ENCODE measurements at regions not wholly inside any gene's neighbourhood (a gene's known extent, or its start where the extent isn't known, plus 50 kb on each side); places are given as distances from the start of the nearest gene placed in this dataset.

DNA sequence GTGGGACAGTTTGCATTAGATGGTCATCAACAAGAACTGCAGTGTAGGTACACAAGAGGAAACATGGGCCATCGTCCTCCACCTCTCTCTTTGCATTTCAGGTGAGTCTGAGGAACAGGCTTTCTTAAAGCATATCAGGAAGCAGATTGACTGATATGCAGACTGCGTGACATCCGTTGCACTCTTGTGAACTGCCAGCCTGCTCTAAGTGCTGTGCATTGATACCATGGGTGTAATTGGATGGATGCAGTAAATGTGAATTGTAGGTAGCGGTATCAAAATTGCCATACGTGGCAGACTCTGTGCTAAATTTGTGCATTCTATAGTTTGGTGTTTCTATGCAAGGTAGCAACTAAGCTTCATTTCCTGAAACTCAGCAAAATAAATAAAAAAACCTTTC lies 1008.3 kb downstream of the EFNB2 start:
- TF ChIP-seq POLR2AphosphoS5 (IDR thresholded peaks at IDR 0.05; ENCODE audit: low read depth) (no peak), CTCF (conservative IDR thresholded peaks at IDR 0.05; ENCODE audit: low read depth in 2 of 2) (no peak), EZH2 (IDR thresholded peaks at IDR 0.05; ENCODE audit: low read depth, unreplicated experiment) (no peak), EZH2phosphoT487 (IDR thresholded peaks at IDR 0.05; ENCODE audit: unreplicated experiment) (no peak), JUNB (IDR thresholded peaks at IDR 0.05; ENCODE audit: unreplicated experiment) (no peak), CREB1 (CRISPR knock-in tag; IDR thresholded peaks at IDR 0.05; ENCODE audit: low read depth) (no peak), ZNF114 (CRISPR knock-in tag; IDR thresholded peaks at IDR 0.05) (no peak), STAT1 (IDR thresholded peaks at IDR 0.05; ENCODE audit: unreplicated experiment) (no peak), NANOG (IDR thresholded peaks at IDR 0.05; ENCODE audit: borderline replicate concordance) (no peak)
- TF ChIP-seq, protein P1, sequence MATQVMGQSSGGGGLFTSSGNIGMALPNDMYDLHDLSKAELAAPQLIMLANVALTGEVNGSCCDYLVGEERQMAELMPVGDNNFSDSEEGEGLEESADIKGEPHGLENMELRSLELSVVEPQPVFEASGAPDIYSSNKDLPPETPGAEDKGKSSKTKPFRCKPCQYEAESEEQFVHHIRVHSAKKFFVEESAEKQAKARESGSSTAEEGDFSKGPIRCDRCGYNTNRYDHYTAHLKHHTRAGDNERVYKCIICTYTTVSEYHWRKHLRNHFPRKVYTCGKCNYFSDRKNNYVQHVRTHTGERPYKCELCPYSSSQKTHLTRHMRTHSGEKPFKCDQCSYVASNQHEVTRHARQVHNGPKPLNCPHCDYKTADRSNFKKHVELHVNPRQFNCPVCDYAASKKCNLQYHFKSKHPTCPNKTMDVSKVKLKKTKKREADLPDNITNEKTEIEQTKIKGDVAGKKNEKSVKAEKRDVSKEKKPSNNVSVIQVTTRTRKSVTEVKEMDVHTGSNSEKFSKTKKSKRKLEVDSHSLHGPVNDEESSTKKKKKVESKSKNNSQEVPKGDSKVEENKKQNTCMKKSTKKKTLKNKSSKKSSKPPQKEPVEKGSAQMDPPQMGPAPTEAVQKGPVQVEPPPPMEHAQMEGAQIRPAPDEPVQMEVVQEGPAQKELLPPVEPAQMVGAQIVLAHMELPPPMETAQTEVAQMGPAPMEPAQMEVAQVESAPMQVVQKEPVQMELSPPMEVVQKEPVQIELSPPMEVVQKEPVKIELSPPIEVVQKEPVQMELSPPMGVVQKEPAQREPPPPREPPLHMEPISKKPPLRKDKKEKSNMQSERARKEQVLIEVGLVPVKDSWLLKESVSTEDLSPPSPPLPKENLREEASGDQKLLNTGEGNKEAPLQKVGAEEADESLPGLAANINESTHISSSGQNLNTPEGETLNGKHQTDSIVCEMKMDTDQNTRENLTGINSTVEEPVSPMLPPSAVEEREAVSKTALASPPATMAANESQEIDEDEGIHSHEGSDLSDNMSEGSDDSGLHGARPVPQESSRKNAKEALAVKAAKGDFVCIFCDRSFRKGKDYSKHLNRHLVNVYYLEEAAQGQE (IDR thresholded peaks at IDR 0.05; ENCODE audit: unreplicated experiment), result no peak
- TF ChIP-seq, protein P2, sequence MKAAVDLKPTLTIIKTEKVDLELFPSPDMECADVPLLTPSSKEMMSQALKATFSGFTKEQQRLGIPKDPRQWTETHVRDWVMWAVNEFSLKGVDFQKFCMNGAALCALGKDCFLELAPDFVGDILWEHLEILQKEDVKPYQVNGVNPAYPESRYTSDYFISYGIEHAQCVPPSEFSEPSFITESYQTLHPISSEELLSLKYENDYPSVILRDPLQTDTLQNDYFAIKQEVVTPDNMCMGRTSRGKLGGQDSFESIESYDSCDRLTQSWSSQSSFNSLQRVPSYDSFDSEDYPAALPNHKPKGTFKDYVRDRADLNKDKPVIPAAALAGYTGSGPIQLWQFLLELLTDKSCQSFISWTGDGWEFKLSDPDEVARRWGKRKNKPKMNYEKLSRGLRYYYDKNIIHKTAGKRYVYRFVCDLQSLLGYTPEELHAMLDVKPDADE (IDR thresholded peaks at IDR 0.05), result no peak
- TF ChIP-seq, protein P3, sequence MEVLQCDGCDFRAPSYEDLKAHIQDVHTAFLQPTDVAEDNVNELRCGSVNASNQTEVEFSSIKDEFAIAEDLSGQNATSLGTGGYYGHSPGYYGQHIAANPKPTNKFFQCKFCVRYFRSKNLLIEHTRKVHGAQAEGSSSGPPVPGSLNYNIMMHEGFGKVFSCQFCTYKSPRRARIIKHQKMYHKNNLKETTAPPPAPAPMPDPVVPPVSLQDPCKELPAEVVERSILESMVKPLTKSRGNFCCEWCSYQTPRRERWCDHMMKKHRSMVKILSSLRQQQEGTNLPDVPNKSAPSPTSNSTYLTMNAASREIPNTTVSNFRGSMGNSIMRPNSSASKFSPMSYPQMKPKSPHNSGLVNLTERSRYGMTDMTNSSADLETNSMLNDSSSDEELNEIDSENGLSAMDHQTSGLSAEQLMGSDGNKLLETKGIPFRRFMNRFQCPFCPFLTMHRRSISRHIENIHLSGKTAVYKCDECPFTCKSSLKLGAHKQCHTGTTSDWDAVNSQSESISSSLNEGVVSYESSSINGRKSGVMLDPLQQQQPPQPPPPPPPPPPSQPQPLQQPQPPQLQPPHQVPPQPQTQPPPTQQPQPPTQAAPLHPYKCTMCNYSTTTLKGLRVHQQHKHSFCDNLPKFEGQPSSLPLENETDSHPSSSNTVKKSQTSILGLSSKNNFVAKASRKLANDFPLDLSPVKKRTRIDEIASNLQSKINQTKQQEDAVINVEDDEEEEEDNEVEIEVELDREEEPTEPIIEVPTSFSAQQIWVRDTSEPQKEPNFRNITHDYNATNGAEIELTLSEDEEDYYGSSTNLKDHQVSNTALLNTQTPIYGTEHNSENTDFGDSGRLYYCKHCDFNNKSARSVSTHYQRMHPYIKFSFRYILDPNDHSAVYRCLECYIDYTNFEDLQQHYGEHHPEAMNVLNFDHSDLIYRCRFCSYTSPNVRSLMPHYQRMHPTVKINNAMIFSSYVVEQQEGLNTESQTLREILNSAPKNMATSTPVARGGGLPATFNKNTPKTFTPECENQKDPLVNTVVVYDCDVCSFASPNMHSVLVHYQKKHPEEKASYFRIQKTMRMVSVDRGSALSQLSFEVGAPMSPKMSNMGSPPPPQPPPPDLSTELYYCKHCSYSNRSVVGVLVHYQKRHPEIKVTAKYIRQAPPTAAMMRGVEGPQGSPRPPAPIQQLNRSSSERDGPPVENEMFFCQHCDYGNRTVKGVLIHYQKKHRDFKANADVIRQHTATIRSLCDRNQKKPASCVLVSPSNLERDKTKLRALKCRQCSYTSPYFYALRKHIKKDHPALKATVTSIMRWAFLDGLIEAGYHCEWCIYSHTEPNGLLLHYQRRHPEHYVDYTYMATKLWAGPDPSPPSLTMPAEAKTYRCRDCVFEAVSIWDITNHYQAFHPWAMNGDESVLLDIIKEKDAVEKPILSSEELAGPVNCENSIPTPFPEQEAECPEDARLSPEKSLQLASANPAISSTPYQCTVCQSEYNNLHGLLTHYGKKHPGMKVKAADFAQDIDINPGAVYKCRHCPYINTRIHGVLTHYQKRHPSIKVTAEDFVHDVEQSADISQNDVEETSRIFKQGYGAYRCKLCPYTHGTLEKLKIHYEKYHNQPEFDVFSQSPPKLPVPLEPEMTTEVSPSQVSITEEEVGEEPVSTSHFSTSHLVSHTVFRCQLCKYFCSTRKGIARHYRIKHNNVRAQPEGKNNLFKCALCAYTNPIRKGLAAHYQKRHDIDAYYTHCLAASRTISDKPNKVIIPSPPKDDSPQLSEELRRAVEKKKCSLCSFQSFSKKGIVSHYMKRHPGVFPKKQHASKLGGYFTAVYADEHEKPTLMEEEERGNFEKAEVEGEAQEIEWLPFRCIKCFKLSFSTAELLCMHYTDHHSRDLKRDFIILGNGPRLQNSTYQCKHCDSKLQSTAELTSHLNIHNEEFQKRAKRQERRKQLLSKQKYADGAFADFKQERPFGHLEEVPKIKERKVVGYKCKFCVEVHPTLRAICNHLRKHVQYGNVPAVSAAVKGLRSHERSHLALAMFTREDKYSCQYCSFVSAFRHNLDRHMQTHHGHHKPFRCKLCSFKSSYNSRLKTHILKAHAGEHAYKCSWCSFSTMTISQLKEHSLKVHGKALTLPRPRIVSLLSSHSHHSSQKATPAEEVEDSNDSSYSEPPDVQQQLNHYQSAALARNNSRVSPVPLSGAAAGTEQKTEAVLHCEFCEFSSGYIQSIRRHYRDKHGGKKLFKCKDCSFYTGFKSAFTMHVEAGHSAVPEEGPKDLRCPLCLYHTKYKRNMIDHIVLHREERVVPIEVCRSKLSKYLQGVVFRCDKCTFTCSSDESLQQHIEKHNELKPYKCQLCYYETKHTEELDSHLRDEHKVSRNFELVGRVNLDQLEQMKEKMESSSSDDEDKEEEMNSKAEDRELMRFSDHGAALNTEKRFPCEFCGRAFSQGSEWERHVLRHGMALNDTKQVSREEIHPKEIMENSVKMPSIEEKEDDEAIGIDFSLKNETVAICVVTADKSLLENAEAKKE (CRISPR knock-in tag; IDR thresholded peaks at IDR 0.05), result no peak

Measured in GM23338 (cell line).